ENCODE measurements at regions not wholly inside any gene's neighbourhood (a gene's known extent, or its start where the extent isn't known, plus 50 kb on each side); places are given as distances from the start of the nearest gene placed in this dataset.

DNA sequence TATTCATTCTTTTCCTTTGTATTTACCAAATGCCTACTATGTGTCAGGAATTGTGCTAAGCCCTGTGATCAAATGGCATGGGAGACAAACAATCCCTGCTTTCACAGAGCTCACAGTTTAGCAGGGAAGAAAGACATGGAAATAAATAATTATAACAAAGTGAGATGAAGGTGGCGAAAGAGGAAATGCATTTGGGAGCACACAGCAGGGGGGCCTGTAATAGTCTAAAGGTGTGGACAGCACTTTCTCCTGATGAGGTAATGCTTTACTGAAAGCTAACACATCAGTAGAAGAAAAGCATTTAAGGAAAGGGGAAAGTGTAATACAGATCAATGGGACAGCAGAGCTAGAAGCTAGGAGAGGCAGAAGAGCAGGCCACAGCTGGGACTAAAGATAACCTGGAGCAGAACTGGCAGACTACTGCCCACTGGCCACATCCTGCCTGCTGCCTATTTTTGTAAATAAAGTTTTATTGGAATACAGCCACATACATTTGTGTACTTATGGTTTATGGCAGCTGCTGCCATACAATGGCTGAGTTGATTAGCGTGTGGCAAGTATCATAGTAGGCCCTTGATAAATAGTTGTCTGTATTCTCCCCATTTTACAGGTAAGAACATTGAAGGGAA is 67.1 kb upstream of the TAPT1 start:
- no peak for FAIRE-seq
- no peak for ATAC-seq
- Histone ChIP-seq H4K20me1 (replicated peaks; ENCODE audit: control insufficient read depth, insufficient read depth, low read length) (no peaks in the 10 kb centered on the region), H3K36me3 (ENCODE audit: control insufficient read depth, insufficient read depth, low read length) (no peaks in the 10 kb centered on the region), H3K9me3 (replicated peaks; ENCODE audit: control insufficient read depth, insufficient read depth, low read depth, low read length) (no peaks in the 10 kb centered on the region), H3K4me3 (no peak overlapping the region), H3K27ac (ENCODE audit: extremely low read depth, low read depth, low read length) (no peak overlapping the region), H3K27me3 (ENCODE audit: control insufficient read depth in 2 of 2, insufficient read depth in 2 of 2, low read length in 2 of 2) (no peaks in the 10 kb centered on the region), H3K9me1 (ENCODE audit: control insufficient read depth, insufficient read depth, low read length) (no peaks in the 10 kb centered on the region), H2AFZ (ENCODE audit: low read depth, low read length) (0 out of 2 replicates have a peak overlapping the region, but pooled peaks have one; percentile 9), H3K79me2 (ENCODE audit: control insufficient read depth, insufficient read depth, low read length) (no peaks in the 10 kb centered on the region), H3K9ac (ENCODE audit: insufficient read depth in 1 of 2, low read depth in 2 of 2, low read length in 2 of 2) (no peak overlapping the region), H3K4me2 (ENCODE audit: insufficient read depth, low read length) (no peak overlapping the region), H3K4me1 (replicated peaks in 1 of 2; ENCODE audit: control insufficient read depth in 2 of 2, insufficient read depth in 2 of 2, low read length in 2 of 2) (no peaks in the 10 kb centered on the region)
- no peak for DNase-seq (ENCODE audit: extremely low read depth in 1 of 4, low spot score in 3 of 4)
- intact Hi-C loops (cut with micrococcal nuclease), result loop anchor here (5.0 kb wide), 1 partner anchor 1029 kb away; no protein-coding TSS in a partner anchor
- in situ Hi-C loops (cut with MboI), result loop anchor here (10.0 to 25.0 kb wide), 2 partner anchors 161 to 1044 kb away; no protein-coding TSS in a partner anchor
- no TSS peak for BruUV-seq (replicated peaks)
- CTCF ChIA-PET (ENCODE audit: low intra/inter-chr PET ratio), result no interaction called here
- 15% methylated on average over 2 of the region's 2 CpGs for WGBS (ENCODE audit: insufficient coverage, low coverage, missing lambda C conversion rate)
- TF ChIP-seq ZKSCAN1 (IDR thresholded peaks at IDR 0.05; ENCODE audit: low read depth, low read length), result 0 out of 2 replicates have a peak, but pooled peaks have one; percentile 53
- no peak for TF ChIP-seq CBX3 (IDR thresholded peaks at IDR 0.05; ENCODE audit: borderline replicate concordance in 1 of 2, low read length in 2 of 2)
- TF ChIP-seq, protein P1, sequence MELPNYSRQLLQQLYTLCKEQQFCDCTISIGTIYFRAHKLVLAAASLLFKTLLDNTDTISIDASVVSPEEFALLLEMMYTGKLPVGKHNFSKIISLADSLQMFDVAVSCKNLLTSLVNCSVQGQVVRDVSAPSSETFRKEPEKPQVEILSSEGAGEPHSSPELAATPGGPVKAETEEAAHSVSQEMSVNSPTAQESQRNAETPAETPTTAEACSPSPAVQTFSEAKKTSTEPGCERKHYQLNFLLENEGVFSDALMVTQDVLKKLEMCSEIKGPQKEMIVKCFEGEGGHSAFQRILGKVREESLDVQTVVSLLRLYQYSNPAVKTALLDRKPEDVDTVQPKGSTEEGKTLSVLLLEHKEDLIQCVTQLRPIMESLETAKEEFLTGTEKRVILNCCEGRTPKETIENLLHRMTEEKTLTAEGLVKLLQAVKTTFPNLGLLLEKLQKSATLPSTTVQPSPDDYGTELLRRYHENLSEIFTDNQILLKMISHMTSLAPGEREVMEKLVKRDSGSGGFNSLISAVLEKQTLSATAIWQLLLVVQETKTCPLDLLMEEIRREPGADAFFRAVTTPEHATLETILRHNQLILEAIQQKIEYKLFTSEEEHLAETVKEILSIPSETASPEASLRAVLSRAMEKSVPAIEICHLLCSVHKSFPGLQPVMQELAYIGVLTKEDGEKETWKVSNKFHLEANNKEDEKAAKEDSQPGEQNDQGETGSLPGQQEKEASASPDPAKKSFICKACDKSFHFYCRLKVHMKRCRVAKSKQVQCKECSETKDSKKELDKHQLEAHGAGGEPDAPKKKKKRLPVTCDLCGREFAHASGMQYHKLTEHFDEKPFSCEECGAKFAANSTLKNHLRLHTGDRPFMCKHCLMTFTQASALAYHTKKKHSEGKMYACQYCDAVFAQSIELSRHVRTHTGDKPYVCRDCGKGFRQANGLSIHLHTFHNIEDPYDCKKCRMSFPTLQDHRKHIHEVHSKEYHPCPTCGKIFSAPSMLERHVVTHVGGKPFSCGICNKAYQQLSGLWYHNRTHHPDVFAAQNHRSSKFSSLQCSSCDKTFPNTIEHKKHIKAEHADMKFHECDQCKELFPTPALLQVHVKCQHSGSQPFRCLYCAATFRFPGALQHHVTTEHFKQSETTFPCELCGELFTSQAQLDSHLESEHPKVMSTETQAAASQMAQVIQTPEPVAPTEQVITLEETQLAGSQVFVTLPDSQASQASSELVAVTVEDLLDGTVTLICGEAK (IDR thresholded peaks at IDR 0.05), result peak; percentile 86
- TF ChIP-seq, protein P1 (CRISPR knock-in tag; IDR thresholded peaks at IDR 0.05), result peak; percentile 72
- TF ChIP-seq SPI1 (IDR thresholded peaks at IDR 0.05; ENCODE audit: borderline replicate concordance, low read depth, low read length), result peak; percentile 41; the same call in 1 of the 2 replicates
- TF ChIP-seq, protein P2, sequence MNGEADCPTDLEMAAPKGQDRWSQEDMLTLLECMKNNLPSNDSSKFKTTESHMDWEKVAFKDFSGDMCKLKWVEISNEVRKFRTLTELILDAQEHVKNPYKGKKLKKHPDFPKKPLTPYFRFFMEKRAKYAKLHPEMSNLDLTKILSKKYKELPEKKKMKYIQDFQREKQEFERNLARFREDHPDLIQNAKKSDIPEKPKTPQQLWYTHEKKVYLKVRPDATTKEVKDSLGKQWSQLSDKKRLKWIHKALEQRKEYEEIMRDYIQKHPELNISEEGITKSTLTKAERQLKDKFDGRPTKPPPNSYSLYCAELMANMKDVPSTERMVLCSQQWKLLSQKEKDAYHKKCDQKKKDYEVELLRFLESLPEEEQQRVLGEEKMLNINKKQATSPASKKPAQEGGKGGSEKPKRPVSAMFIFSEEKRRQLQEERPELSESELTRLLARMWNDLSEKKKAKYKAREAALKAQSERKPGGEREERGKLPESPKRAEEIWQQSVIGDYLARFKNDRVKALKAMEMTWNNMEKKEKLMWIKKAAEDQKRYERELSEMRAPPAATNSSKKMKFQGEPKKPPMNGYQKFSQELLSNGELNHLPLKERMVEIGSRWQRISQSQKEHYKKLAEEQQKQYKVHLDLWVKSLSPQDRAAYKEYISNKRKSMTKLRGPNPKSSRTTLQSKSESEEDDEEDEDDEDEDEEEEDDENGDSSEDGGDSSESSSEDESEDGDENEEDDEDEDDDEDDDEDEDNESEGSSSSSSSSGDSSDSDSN (IDR thresholded peaks at IDR 0.05; ENCODE audit: borderline replicate concordance in 1 of 2, low read depth in 2 of 2, low read length in 2 of 2), result no peak
- 0 out of 2 replicates have a peak, but pooled peaks have one; percentile 16 for TF ChIP-seq ATF7 (IDR thresholded peaks at IDR 0.05)
- TF ChIP-seq ZNF589 (CRISPR knock-in tag; IDR thresholded peaks at IDR 0.05; ENCODE audit: low read depth), result no peak
- POLR2A ChIA-PET, result interaction anchor here (1.0 kb wide), 1 partner anchor 471 kb away, joined by 3 read pairs; no protein-coding TSS in a partner anchor
